Neural progenitor cell (in vitro differentiated cells): ENCODE measurements at regions not wholly inside any gene's neighbourhood (a gene's known extent, or its start where the extent isn't known, plus 50 kb on each side); places are given as distances from the start of the nearest gene placed in this dataset.

Experiments used
- DNase-seq: peaks from one replicate; pipeline ENCODE4 v3.0.0-alpha.2; 2016; ENCODE audit warnings: low spot score
- H2AFZ ChIP-seq: fragments of 200-600 bp; sonication (generic); replicated peaks from 2 replicates; pipeline ENCODE4 v1.6.1; 2016; ENCODE audit warnings: antibody characterized with exemption
- H3F3A ChIP-seq: fragments of 200-600 bp; sonication (generic); 2 replicates; pipeline ENCODE4 v1.6.1; 2016; ENCODE audit warnings: antibody characterized with exemption, low read depth
- H3K27ac ChIP-seq: fragments of 200-600 bp; sonication (generic); 2 replicates; pipeline ENCODE4 v1.5.1; 2016; ENCODE audit warnings: mild to moderate bottlenecking
- H3K27me3 ChIP-seq: fragments of 200-600 bp; sonication (generic); 2 replicates; pipeline ENCODE4 v1.6.1; 2016; ENCODE audit warnings: mild to moderate bottlenecking, moderate library complexity
- H3K36me3 ChIP-seq: fragments of 200-600 bp; sonication (generic); 2 replicates; pipeline ENCODE4 v1.5.1; 2016
- H3K4me1 ChIP-seq: fragments of 200-600 bp; sonication (generic); 2 replicates; pipeline ENCODE4 v1.6.1; 2016; ENCODE audit warnings: mixed run types
- H3K4me2 ChIP-seq: fragments of 200-600 bp; sonication (generic); 2 replicates; pipeline ENCODE4 v1.6.1; 2016
- H3K4me3 ChIP-seq: fragments of 200-600 bp; sonication (generic); 2 replicates; pipeline ENCODE4 v1.5.1; 2016
- H3K79me2 ChIP-seq: fragments of 200-600 bp; sonication (generic); 2 replicates; pipeline ENCODE4 v1.6.1; 2016; ENCODE audit warnings: low read depth
- H3K9ac ChIP-seq: fragments of 200-600 bp; sonication (generic); 2 replicates; pipeline ENCODE4 v1.6.1; 2016
- H3K9me3 ChIP-seq: fragments of 200-600 bp; sonication (generic); 2 replicates; pipeline ENCODE4 v1.5.1; 2016; ENCODE audit warnings: low read depth
- H4K20me1 ChIP-seq: fragments of 200-600 bp; sonication (generic); 2 replicates; pipeline ENCODE4 v1.6.1; 2016; ENCODE audit warnings: low read depth
- H3K27ac Mint-ChIP-seq: 3 replicates; pipeline ENCODE4 v1.8.0; 2021; ENCODE audit warnings: mixed read lengths
- H3K27me3 Mint-ChIP-seq: 2 replicates; pipeline ENCODE4 v1.8.0; 2022; ENCODE audit warnings: low read depth, mild to moderate bottlenecking, inconsistent platforms, moderate library complexity, mixed read lengths; ENCODE audit not compliant: insufficient read depth
- H3K36me3 Mint-ChIP-seq: 3 replicates; pipeline ENCODE4 v1.8.0; 2021; ENCODE audit warnings: mixed read lengths
- H3K4me1 Mint-ChIP-seq: 3 replicates; pipeline ENCODE4 v1.8.0; 2021; ENCODE audit warnings: mixed read lengths
- H3K4me3 Mint-ChIP-seq: 3 replicates; pipeline ENCODE4 v1.8.0; 2021; ENCODE audit warnings: mild to moderate bottlenecking, moderate library complexity, mixed read lengths
- H3K9me3 Mint-ChIP-seq: 3 replicates; pipeline ENCODE4 v1.8.0; 2020; ENCODE audit warnings: mixed read lengths
- EZH2 ChIP-seq: fragments of 200-600 bp; sonication (generic); IDR thresholded peaks from 2 replicates; pipeline ENCODE4 v1.6.1; 2017; ENCODE audit warnings: antibody characterized with exemption, mild to moderate bottlenecking, moderate library complexity
- EZH2phosphoT487 ChIP-seq: fragments of 200-600 bp; sonication (generic); IDR thresholded peaks from 2 replicates; pipeline ENCODE4 v1.6.1; 2017; ENCODE audit warnings: antibody characterized with exemption
- TF ChIP-seq, protein P1 (sequence below): fragments of 200-600 bp; sonication (generic); IDR thresholded peaks from 2 replicates; pipeline ENCODE4 v1.5.1; 2017; ENCODE audit warnings: antibody characterized with exemption, mild to moderate bottlenecking

DNA sequence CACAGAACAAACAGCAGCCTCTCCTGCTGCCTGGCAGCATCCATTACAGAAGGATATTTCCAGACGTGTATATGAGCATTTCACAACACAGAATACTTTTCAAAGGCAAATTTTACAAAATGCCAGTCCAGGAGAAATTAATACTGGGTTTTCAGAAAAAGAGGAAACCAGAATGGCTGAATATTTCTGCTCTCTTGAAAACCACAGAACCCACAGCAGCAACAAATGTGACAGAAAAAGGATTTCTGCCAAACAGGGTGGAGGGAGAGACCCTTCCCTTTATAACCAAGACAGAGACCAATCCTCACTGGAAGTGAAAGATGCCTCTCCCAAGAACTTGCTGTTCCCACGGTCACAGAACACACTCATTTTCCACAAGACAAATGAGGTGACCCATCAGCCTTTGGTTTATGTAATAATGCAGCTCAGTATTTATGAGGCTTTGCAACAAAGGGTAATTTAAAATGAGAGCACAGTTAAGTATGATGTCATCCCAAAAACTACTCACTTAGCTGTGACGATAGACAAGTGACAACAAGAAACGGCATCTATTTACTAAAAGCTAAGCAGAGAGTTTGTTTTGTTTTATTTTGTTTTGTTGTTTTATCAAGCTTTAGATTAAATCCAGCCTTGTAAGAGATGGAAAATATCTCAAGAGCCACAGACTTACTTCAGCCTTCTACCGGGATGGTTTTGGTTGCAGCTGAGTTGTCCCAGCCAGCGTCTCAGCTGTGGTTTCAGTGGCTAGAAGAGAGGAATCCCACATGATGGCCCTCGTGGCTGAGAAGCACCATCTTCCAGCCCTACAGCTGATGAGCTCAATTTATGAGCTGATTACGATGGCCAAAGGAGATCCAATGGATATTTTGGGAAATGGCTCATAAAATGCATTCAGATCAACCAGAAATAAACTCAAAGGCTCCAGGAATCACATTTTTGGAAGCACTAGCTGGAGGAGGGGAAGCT lies 249.3 kb upstream of the AGAP1 start:
- no peak for DNase-seq
- Histone ChIP-seq H3K4me1 (no peaks in the 10 kb centered on the region), H3F3A (no peaks in the 10 kb centered on the region), H4K20me1 (no peaks in the 10 kb centered on the region), H3K79me2 (no peaks in the 10 kb centered on the region), H3K9ac (no peak overlapping the region), H3K27ac (no peak overlapping the region), H3K4me2 (no peak overlapping the region), H3K4me3 (no peak overlapping the region), H3K27me3 (no peaks in the 10 kb centered on the region), H2AFZ (no peak overlapping the region), H3K36me3 (no peaks in the 10 kb centered on the region), H3K9me3 (no peaks in the 10 kb centered on the region)
- Mint-ChIP-seq H3K27ac (no peak overlapping the region), H3K36me3 (no peaks in the 10 kb centered on the region), H3K27me3 (no peaks in the 10 kb centered on the region), H3K4me3 (no peak overlapping the region), H3K4me1 (peaks cover 13% of the 10 kb centered on the region), H3K9me3 (no peaks in the 10 kb centered on the region)
- TF ChIP-seq, protein P1, sequence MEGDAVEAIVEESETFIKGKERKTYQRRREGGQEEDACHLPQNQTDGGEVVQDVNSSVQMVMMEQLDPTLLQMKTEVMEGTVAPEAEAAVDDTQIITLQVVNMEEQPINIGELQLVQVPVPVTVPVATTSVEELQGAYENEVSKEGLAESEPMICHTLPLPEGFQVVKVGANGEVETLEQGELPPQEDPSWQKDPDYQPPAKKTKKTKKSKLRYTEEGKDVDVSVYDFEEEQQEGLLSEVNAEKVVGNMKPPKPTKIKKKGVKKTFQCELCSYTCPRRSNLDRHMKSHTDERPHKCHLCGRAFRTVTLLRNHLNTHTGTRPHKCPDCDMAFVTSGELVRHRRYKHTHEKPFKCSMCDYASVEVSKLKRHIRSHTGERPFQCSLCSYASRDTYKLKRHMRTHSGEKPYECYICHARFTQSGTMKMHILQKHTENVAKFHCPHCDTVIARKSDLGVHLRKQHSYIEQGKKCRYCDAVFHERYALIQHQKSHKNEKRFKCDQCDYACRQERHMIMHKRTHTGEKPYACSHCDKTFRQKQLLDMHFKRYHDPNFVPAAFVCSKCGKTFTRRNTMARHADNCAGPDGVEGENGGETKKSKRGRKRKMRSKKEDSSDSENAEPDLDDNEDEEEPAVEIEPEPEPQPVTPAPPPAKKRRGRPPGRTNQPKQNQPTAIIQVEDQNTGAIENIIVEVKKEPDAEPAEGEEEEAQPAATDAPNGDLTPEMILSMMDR: no peak
- no peak for TF ChIP-seq EZH2phosphoT487
- TF ChIP-seq EZH2: no peak

DNA sequence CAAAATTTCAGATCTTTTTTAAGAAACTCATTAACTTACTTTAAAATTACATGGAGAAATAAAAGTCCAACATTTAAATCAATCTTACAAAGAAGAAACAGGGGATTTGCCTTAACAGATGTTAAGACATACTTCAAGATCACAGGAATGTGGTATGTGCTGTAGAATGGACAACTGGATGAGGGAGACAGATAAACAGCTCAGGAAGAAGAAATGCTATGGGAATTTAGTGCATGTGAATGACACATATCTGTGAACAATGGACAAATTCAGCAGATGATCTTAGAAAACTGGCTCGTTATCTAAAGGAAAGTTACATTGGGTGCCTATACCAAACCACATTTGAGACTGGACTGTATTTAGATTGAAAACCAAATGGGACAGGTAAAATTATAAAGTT lies 246.8 kb upstream of the AGAP1 start:
- TF ChIP-seq, protein P1: no peak
- no peak for TF ChIP-seq EZH2phosphoT487
- TF ChIP-seq EZH2: no peak
- no peaks in the 10 kb centered on the region for H4K20me1 ChIP-seq
- H3K27me3 Mint-ChIP-seq: no peaks in the 10 kb centered on the region
- H3K4me3 ChIP-seq: no peak overlapping the region
- no peaks in the 10 kb centered on the region for H3K36me3 ChIP-seq
- no peaks in the 10 kb centered on the region for H3K4me1 ChIP-seq
- no peak for DNase-seq
- H3K9me3 Mint-ChIP-seq: peaks cover 4% of the 10 kb centered on the region
- no peaks in the 10 kb centered on the region for H3K79me2 ChIP-seq
- no peaks in the 10 kb centered on the region for H3F3A ChIP-seq
- H3K9ac ChIP-seq: no peak overlapping the region
- no peaks in the 10 kb centered on the region for H3K36me3 Mint-ChIP-seq
- H3K27ac Mint-ChIP-seq: no peak overlapping the region
- H3K27me3 ChIP-seq: no peaks in the 10 kb centered on the region
- H3K4me3 Mint-ChIP-seq: no peak overlapping the region
- H2AFZ ChIP-seq: no peak overlapping the region
- no peak overlapping the region for H3K4me2 ChIP-seq
- no peaks in the 10 kb centered on the region for H3K4me1 Mint-ChIP-seq
- H3K27ac ChIP-seq: no peak overlapping the region
- H3K9me3 ChIP-seq: no peaks in the 10 kb centered on the region

DNA sequence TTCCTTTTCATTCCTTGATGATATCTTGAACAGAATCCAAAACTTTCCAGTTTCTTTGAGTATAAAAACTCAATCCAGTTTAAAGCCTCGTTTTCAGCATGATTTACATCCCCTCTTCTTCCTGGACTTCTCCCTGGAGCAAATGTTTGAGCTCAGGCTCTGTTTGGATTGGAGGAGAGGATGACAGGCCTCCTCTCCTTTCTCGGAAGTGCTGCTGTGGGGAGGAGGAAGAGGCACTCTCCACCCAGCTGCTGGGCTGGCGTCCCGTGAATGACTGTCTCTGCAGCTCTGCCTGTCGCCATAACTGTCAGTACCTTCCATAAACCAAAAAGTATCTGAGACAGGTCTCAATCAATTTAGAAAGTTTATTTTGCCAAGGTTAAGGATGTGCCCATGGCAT lies 238.2 kb upstream of the AGAP1 start:
- no peaks in the 10 kb centered on the region for H3K27me3 ChIP-seq
- no peaks in the 10 kb centered on the region for H4K20me1 ChIP-seq
- no peak overlapping the region for H3K4me3 ChIP-seq
- Mint-ChIP-seq H3K27me3 (peaks cover 5% of the 10 kb centered on the region), H3K4me3 (no peak overlapping the region), H3K9me3 (no peaks in the 10 kb centered on the region), H3K27ac (no peak overlapping the region), H3K4me1 (no peaks in the 10 kb centered on the region), H3K36me3 (no peaks in the 10 kb centered on the region)
- no peak overlapping the region for H3K4me2 ChIP-seq
- H3K27ac ChIP-seq: no peak overlapping the region
- TF ChIP-seq EZH2 (no peak), EZH2phosphoT487 (no peak)
- TF ChIP-seq, protein P1: no peak
- no peak overlapping the region for H3K9ac ChIP-seq
- no peaks in the 10 kb centered on the region for H3K4me1 ChIP-seq
- no peaks in the 10 kb centered on the region for H3K36me3 ChIP-seq
- no peaks in the 10 kb centered on the region for H3K79me2 ChIP-seq
- H3F3A ChIP-seq: no peaks in the 10 kb centered on the region
- H2AFZ ChIP-seq: no peak overlapping the region
- no peaks in the 10 kb centered on the region for H3K9me3 ChIP-seq
- DNase-seq: no peak
